GM18909 (cell line): ENCODE measurements at regions not wholly inside any gene's neighbourhood (a gene's known extent, or its start where the extent isn't known, plus 50 kb on each side); places are given as distances from the start of the nearest gene placed in this dataset.
"Not testable (repeated sequence)": the region's sequence is repeated elsewhere in the genome, so short reads cannot be mapped to it uniquely, and the experiment has no call there.

Experiments
- ATAC-seq: cut with Tn5 transposase; IDR thresholded peaks from one replicate; pipeline ENCODE4 v1.9.1; 2021; ENCODE audit warnings: mild to moderate bottlenecking; ENCODE audit not compliant: unreplicated experiment, poor library complexity

DNA sequence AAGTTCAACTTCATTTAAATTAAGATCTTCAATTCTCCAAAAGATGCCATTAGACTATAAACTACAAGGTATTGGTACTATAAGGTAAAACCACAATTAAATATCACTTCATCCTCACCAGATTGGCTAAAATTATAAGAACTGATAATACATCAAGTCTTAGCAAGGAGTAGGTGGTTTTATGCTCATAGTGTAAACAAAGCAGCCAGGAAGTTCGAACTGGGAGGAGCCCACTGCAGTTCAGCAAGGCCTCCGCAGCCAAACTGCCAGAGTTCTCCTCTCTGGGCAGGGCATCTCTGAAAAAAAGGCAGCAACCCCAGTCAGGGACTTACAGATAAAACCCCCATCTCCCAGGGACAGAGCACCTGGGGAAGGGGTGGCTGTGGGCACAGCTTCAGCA is 91.6 kb upstream of the SETMAR start:
- ATAC-seq, result no peak

DNA sequence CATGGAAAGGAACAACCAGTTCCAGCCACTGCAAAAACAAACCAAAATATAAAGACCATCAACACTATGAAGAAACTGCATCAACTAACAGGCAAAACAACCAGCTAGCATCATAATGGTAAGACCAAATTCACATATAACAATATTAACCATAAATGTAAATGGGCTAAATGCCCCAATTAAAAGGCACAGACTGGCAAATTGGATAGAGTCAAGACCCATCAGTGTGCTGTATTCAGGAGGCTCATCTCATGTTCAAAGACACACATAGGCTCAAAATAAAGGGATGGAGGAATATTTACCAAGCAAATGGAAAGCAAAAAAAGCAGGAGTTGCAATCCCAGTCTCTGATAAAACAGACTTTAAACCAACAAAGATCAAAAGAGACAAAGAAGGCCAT is 89.7 kb upstream of the SETMAR start:
- ATAC-seq, result not testable (repeated sequence)

DNA sequence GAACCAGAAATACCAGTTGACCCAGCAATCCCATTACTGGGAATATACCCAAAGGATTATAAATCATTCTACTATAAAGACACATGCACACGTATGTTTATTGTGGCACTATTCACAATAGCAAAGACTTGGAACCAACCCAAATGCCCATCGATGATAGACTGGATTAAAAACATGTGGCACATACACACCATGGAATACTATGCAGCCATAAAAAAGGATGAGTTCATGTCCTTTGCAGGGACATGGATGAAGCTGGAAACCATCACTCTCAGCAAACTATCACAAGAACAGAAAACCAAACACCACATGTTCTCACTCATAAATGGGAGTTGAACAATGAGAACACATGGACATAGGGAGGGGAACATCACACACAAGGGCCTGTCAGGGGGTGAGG is 86.2 kb upstream of the SETMAR start:
- not testable (repeated sequence) for ATAC-seq

DNA sequence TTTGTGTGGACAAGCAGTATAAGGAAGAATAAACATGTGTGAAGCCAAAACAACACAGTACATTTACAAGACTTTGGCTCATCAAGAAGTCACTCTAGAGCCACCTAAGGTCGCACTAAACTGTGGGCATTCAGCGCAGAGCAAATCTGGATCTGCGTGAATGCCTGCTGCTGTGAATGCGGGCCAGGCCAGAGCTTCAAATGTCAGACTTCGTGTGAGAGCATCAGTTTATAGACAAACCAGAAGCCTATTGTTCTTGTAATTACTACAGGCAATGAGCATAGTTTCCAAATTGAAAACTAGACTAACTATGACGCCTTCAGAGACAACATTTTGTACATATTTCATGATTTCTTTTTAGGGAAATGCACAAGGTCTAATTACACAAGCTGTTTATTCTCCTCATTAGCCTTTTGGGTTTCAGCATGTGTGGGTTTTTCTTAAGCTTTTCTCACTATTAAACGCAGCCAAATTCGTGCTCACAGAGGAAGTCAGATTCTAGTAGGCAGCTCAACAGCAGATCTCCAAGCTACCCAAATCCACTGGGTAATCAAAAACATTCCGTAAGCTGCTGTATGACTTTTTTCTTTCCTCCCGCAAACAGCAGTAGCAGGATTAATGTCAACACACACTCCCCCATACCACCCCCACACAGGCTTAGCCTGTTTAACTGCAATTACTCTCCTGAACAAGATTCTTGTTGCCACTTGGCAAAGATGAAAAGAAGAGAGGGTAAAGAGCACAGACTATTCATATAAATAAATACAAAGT is 84.5 kb upstream of the SETMAR start:
- no peak for ATAC-seq

GRCh38 chr3:4219227-4219568 is 84.0 kb upstream of the SETMAR start:
- no peak for ATAC-seq

- no peak for ATAC-seq
Measured at GRCh38 chr3:4220065-4220464, 83.1 kb upstream of the SETMAR start.

DNA sequence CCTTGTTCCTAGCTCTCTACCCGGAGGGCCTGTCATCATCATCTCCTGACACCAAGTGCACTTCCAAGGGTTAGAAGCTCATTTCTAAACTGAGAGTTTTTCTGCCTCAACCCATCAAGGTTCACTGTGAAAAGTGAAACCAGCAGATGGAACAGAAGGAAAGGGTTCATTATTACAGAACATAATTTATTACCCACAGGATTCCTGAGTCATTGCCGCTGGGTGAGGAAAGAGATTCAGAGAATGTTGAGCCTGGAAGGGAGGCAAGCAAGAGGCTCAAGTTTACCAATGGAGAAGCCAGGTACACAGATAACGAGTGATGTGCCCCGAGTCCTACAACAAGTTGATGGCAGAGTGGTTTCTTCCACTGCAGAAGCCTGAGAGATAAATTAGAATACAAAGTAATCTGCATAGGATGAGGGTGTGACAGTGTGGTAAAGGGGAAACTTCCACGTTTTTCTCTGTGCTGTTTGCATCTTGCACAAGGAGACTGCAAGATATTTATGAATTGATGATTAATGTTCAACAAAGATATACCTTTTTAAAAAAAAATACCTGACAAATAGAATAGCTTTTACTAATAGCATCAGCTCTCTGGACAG is 80.5 kb upstream of the SETMAR start:
- no peak for ATAC-seq

DNA sequence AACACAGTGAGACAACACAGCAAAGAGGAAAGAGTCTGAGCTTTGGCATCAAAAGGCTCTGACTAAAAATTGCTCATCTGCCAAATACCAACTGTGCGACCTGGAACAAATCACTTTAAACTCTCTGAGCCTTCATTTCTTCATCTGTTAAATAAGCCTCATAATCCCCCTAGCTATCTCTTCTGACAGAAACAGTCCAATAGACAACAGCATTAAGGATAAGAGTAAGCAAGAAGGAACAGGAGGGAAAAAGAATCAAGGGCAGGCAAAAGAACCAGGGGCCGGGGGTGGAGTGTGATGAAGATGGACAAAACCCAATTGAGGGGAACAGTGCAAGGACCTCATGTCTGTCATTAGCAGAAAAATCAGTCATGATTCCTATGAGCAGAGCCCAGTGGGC is 79.4 kb upstream of the SETMAR start:
- no peak for ATAC-seq

DNA sequence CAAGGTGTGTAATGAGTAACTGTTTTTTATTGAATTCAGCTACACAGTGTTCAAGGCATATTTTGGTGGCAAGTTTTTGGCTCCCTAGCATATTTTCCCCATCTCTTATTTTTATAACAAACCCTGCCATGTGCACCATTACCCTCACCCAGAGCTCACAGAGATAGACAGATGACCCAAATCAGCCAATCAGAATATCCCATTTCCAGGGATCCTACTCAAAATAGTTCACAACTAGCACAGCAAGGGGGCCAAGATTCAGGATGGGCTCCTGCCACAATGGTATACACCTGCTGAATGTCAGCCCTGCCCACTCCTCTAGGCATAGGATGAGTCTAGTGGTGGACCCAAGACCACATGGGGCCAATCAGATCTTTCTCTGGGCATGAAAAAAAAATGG is 78.8 kb upstream of the SETMAR start:
- no peak for ATAC-seq

DNA sequence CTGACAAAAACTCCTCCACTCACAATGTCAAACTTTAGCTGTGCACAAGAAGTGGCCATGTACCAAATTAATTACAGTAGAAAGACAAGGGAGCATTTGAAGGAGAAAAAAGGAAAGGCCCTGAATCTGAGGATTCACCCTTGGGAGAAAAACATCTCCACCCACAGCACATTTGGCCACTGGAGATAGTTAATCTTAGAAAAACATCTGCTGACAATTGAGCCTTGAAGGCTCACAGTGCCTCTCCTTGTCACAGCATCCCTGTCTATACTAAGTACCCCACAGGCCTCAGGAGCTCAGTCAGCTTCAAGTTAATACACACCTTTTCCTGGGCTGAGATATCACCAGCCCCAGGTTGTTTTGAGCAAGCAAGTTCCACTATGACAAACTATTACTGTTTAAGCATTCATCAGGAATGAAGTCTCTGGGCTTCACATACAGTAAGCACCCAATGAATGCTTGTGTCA is 78.1 kb upstream of the SETMAR start:
- ATAC-seq, result no peak

DNA sequence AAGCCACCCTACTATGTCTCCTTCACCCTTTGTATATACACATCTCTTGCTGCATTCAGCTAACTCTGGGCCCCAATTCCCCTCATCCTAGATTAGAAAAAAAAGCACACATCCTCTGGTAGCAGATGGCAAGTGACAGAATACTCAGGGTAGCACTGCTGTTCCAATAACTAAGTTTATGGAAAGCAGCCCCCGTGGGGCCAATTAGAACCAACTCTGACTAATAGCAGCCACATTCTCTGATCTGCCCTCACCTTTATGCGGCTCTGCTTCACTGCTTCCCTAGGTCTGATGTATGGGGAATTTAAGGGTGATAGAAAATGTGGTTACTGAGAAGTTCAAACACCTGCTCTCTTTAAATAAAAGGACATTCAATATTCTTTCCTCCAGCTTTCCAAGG is 74.9 kb upstream of the SETMAR start:
- ATAC-seq, result no peak

- ATAC-seq, result no peak
Measured at GRCh38 chr3:4231041-4231440, 72.1 kb upstream of the SETMAR start.

GRCh38 chr3:4232798-4233197 is 70.4 kb upstream of the SETMAR start:
- ATAC-seq, result no peak

DNA sequence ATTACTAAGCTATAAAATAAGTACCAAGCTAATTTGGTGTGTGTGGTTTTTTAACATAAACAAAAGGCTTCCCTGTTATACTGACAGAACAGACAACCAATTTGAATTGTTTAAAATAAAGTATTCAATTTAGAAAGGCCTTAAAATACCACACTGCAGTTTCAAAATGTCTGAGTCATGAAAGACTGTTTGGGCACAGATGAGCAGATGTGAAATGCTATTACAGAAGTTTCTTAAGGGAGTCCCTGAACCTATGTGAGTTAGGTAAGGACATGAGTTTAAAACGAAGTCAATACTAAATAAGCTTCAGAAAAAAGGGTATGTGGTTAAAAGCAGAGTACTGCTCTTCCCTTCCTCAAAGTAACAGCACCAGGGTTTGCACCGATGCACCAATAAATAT is 69.7 kb upstream of the SETMAR start:
- no peak for ATAC-seq

GRCh38 chr3:4234889-4235288 is 68.3 kb upstream of the SETMAR start:
- no peak for ATAC-seq

GRCh38 chr3:4235690-4236089 is 67.5 kb upstream of the SETMAR start:
- ATAC-seq, result no peak

DNA sequence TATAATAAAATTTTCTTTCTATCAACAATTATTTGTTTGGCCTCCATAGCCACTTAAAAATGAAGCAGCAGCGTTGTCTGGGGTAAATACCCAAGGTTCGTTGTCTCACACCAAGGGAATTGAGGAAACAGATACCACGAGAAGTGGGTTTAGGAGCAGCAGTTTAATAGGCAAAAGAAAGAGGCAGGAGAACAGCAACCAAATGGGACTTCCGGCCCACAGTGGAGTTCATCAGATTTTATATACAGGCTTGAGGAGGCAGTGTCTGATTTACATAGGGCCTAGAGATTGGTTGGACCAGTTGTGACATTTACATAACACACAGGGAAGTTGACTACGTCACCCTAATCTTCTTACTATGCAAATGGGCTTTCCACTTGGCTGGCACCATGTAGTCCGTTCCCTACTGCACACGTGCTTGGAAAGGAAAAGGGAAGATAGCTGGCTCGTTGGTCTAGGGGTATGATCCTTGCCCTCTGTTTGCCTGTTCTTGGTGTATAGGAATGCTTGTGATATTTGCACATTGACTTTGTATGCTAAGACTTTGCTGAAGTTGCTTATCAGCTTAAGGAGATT is 61.5 kb upstream of the SETMAR start:
- ATAC-seq, result no peak

DNA sequence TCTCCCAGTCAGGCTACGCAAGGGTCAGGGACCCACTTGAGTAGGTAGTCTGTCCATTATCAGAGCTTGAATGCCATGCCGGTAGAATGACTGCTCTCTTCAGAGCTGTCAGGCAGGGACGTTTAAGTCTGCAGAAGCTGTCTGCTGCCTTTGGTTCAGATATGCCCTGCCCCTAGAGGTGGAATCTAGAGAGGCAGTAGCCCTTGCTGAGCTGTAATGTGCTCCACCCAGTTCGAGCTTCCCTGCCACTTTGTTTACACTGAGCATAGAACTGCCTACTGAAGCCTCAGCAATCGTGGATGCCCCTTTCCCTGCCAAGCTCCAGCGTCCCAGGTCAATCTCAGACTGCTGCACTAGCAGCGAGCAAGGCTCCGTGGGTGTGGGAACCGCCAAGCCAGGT is 57.5 kb upstream of the SETMAR start:
- ATAC-seq, result no peak

DNA sequence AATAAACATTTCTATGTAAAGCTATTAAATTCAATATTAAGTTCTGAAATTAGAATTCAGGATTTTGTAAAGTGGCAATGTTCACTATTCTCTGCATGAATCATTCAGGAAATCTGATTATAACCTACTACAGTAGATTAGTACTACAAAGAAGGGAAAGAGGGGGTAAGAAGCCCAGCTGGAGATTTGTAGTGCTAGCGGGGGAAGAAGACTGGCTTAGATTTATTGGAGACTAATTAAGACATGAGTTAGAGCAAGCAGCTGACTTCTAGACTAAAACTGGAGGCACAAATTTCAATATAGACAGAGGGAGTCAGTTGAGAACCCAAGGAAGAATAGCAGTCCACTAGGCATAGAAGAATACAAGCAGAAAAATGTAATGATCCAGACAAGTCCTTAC is 55.8 kb upstream of the SETMAR start:
- no peak for ATAC-seq

GRCh38 chr3:4250064-4250463 is 53.1 kb upstream of the SETMAR start:
- no peak for ATAC-seq

GRCh38 chr3:4251412-4251811 is 51.8 kb upstream of the SETMAR start:
- no peak for ATAC-seq
